ENCODE measurements at regions not wholly inside any gene's neighbourhood (a gene's known extent, or its start where the extent isn't known, plus 50 kb on each side); places are given as distances from the start of the nearest gene placed in this dataset.

- H3K9me3 ChIP-seq (ENCODE audit: control insufficient read depth, insufficient read depth, low read length), result no peaks in the 10 kb centered on the region
- TF ChIP-seq, protein P1, sequence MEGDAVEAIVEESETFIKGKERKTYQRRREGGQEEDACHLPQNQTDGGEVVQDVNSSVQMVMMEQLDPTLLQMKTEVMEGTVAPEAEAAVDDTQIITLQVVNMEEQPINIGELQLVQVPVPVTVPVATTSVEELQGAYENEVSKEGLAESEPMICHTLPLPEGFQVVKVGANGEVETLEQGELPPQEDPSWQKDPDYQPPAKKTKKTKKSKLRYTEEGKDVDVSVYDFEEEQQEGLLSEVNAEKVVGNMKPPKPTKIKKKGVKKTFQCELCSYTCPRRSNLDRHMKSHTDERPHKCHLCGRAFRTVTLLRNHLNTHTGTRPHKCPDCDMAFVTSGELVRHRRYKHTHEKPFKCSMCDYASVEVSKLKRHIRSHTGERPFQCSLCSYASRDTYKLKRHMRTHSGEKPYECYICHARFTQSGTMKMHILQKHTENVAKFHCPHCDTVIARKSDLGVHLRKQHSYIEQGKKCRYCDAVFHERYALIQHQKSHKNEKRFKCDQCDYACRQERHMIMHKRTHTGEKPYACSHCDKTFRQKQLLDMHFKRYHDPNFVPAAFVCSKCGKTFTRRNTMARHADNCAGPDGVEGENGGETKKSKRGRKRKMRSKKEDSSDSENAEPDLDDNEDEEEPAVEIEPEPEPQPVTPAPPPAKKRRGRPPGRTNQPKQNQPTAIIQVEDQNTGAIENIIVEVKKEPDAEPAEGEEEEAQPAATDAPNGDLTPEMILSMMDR (IDR thresholded peaks at IDR 0.05; ENCODE audit: low read depth, low read length), result no peak
- no peak overlapping the region for H3K4me3 ChIP-seq (ENCODE audit: low read depth, low read length)
- DNase-seq (ENCODE audit: low read depth, low spot score), result no peak
- H3K27ac ChIP-seq (ENCODE audit: low read depth, low read length), result no peak overlapping the region
- ChIA-PET CTCF (no interaction called here), POLR2A (no interaction called here)
- no peaks in the 10 kb centered on the region for H3K27me3 ChIP-seq (ENCODE audit: control insufficient read depth, insufficient read depth, low read length)
These were observed 97.8 kb downstream of the DUSP10 start for GRCh38 chr1:221644145-221644448.

GRCh38 chr1:221644663-221645258 lies 97.1 kb downstream of the DUSP10 start:
- DNase-seq (ENCODE audit: low read depth, low spot score), result no peak
- H3K4me3 ChIP-seq (ENCODE audit: low read depth, low read length), result no peak overlapping the region
- H3K27me3 ChIP-seq (ENCODE audit: control insufficient read depth, insufficient read depth, low read length), result no peaks in the 10 kb centered on the region
- TF ChIP-seq, protein P1 (IDR thresholded peaks at IDR 0.05; ENCODE audit: low read depth, low read length), result no peak
- ChIA-PET POLR2A (no interaction called here), CTCF (interaction anchor here (0.8 kb wide), 1 partner anchor 14 kb away, joined by 6 read pairs; no protein-coding TSS in a partner anchor)
- H3K9me3 ChIP-seq (ENCODE audit: control insufficient read depth, insufficient read depth, low read length), result no peaks in the 10 kb centered on the region
- H3K27ac ChIP-seq (ENCODE audit: low read depth, low read length), result no peak overlapping the region

- Histone ChIP-seq H3K27ac (ENCODE audit: low read depth, low read length) (no peak overlapping the region), H3K27me3 (ENCODE audit: control insufficient read depth, insufficient read depth, low read length) (no peaks in the 10 kb centered on the region), H3K4me3 (ENCODE audit: low read depth, low read length) (no peak overlapping the region), H3K9me3 (ENCODE audit: control insufficient read depth, insufficient read depth, low read length) (no peaks in the 10 kb centered on the region)
- CTCF ChIA-PET, result no interaction called here
- DNase-seq (ENCODE audit: low read depth, low spot score), result no peak
- TF ChIP-seq, protein P1 (IDR thresholded peaks at IDR 0.05; ENCODE audit: low read depth, low read length), result no peak
- POLR2A ChIA-PET, result no interaction called here
These were observed 93.7 kb downstream of the DUSP10 start for GRCh38 chr1:221648201-221648600.

Measured in AG04450 (cell line).